Testis (tissue), 2 donors: ENCODE measurements at regions not wholly inside any gene's neighbourhood (a gene's known extent, or its start where the extent isn't known, plus 50 kb on each side); places are given as distances from the start of the nearest gene placed in this dataset.

Experiments
- CTCF ChIP-seq, 3 experiments: fragments of 450-650 bp in 2 of 3; fragments of 200-600 bp in 1 of 3; sonication (generic) in 1 of 3; IDR thresholded peaks; one replicate each; pipeline ENCODE4 v1.5.1; 2016 to 2019; ENCODE audit warnings: antibody characterized with exemption in 3 of 3, mild to moderate bottlenecking in 2 of 3, moderate library complexity in 1 of 3
- POLR2A ChIP-seq: fragments of 450-650 bp; IDR thresholded peaks from one replicate; pipeline ENCODE4 v1.6.1; 2017; ENCODE audit warnings: antibody characterized with exemption, mild to moderate bottlenecking, moderate library complexity

GRCh38 chr11:70700871-70701270 lies 302.5 kb downstream of the CTTN start:
- TF ChIP-seq CTCF (IDR thresholded peaks at IDR 0.05): no peak
- TF ChIP-seq POLR2A: no peak
